ENCODE measurements at regions not wholly inside any gene's neighbourhood (a gene's known extent, or its start where the extent isn't known, plus 50 kb on each side); places are given as distances from the start of the nearest gene placed in this dataset.
A peak's percentile ranks its signal among the peaks of the same experiment; 100 is the strongest.

DNA sequence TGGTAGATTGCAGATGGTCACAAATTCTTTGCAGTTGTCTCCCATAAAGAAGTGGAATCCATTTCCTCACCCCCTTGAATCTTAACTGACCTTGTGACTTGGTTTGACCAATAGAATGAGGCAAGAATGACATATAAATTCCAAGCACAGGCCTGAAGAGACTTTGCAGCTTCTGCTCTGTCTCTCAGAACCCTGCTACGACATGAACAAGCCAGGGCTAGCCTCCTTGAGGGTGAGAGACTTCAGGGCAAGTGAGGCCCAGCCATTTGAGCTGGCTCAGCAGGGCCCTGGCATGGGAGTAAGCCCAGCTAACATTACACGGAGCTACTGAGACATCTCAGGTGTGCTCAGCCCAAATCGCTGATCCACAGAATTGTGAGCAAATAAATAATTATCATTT, 216.3 kb upstream of the MAN1A1 start:
- Histone ChIP-seq H3K27ac (no peak overlapping the region), H3K4me3 (no peak overlapping the region), H3K4me1 (replicated peaks in 1 of 2) (no peaks in the 10 kb centered on the region)
- ATAC-seq (replicated peaks in 6 of 8) = no peak
- WGBS, 10 experiments = 50 to 100% (median 70%) methylated on average over 1 to 3 of the region's 3 CpGs; no CpG with 5 or more reads in 3 of the 10 experiments
- in situ Hi-C loops (cut with MboI; ENCODE audit: low pct_unique_long_range_greater_than_20kb in 2 of 9, low sequenced_read_pairs in 9 of 9, unreplicated experiment in 9 of 9) = no loop called here

DNA sequence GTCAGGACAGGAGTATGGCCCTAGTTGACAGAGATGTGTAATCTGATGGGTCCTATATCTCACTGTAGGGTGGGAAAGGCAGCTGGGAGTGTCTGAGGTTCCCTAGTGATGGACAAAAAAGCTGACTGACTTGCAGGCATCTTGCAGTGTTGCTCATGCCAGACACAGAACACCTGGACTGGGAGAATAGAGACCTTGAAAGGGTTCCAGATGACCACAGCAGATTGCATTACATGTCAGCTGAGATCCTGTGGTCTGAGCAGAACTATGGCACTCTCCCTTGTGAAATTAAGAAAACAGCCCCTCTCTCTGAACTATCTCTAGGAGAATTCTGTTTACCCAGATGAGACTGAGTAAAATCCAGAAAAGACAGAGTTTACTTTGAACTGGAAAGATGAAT, 212.6 kb upstream of the MAN1A1 start:
- in situ Hi-C loops (cut with MboI; ENCODE audit: low pct_unique_long_range_greater_than_20kb in 2 of 9, low sequenced_read_pairs in 9 of 9, unreplicated experiment in 9 of 9) = no loop called here
- ATAC-seq (replicated peaks in 6 of 8) = no peak
- H3K4me3 ChIP-seq = no peak overlapping the region
- no peak overlapping the region for H3K27ac ChIP-seq
- H3K4me1 ChIP-seq (replicated peaks in 1 of 2) = no peaks in the 10 kb centered on the region

DNA sequence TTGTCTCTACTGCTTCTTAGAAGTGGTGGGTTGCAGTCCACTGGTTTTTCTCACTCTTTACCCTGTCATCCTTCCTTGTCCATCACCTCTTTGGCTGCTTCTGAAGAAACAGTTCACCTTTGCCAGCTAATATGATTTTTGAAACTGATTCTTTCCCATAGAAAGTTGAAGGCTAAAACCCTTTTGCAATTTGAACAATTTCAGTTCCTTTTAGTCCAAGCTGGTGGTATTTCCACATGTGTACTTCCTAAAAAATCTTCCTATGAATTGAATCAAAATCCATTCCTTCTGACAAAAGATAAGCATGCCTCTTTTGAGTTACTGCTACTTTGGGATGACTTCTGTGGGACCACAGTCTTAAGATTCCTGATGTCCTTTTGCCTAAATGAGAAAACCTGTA, 210.0 kb upstream of the MAN1A1 start:
- Histone ChIP-seq H3K27ac (no peak overlapping the region), H3K4me1 (replicated peaks in 1 of 2) (no peaks in the 10 kb centered on the region), H3K4me3 (no peak overlapping the region)
- ATAC-seq (replicated peaks in 6 of 8) = no peak
- in situ Hi-C loops (cut with MboI; ENCODE audit: low pct_unique_long_range_greater_than_20kb in 2 of 9, low sequenced_read_pairs in 9 of 9, unreplicated experiment in 9 of 9) = no loop called here

DNA sequence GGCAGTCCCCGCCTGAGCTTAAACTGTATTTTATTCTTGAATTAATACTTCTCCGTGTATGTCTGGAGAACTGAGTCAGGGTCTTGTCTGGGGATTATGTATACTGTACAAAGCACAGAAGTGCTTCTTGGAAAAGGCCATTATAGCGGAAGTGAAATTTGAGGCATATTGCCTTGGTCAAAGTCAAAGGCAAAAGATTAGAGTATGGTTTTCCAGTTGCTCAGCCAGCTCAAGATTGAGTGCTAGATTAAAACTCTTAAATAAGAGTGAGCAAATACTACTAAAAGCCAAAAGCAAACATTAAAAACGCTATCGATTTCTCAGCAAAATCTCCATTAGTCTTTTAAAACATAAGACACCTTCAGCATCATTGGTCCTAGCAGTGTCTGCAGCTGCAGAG, 207.7 kb upstream of the MAN1A1 start:
- no peaks in the 10 kb centered on the region for H3K4me1 ChIP-seq (replicated peaks in 1 of 2)
- H3K27ac ChIP-seq = no peak overlapping the region
- H3K4me3 ChIP-seq = no peak overlapping the region
- 84 to 100% (median 95%) methylated on average over 1 to 5 of the region's 5 CpGs for whole genome bisulfite sequencing, 10 experiments
- no peak for ATAC-seq (replicated peaks in 6 of 8)
- in situ Hi-C loops (cut with MboI; ENCODE audit: low pct_unique_long_range_greater_than_20kb in 2 of 9, low sequenced_read_pairs in 9 of 9, unreplicated experiment in 9 of 9) = no loop called here

DNA sequence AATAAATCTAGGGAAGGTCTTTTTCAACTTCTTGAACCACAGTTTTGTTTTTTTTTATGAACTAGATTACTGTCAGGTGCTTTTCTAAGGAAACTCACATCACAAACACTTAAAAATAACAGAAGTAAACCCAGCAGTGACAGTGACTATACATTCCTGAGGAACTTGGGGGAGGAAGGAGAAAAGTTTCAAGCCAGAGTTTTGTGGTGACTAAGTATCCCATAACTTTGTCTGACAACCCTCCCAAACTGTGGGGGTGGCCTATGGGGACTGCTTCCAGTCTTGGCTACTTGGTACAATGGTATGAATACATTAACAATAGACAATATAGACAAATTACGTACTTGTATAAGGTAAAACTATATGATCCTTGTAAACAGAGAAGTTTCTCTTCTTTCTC, 202.5 kb upstream of the MAN1A1 start:
- ATAC-seq (replicated peaks in 6 of 8) = no peak
- in situ Hi-C loops (cut with MboI; ENCODE audit: low pct_unique_long_range_greater_than_20kb in 2 of 9, low sequenced_read_pairs in 9 of 9, unreplicated experiment in 9 of 9) = no loop called here
- H3K4me3 ChIP-seq = no peak overlapping the region
- H3K4me1 ChIP-seq (replicated peaks in 1 of 2) = no peaks in the 10 kb centered on the region
- H3K27ac ChIP-seq = no peak overlapping the region
- 83 to 100% (median 100%) methylated on average over 1 of the region's 1 CpG; no CpG with 5 or more reads in 5 of the 10 experiments for WGBS, 10 experiments

DNA sequence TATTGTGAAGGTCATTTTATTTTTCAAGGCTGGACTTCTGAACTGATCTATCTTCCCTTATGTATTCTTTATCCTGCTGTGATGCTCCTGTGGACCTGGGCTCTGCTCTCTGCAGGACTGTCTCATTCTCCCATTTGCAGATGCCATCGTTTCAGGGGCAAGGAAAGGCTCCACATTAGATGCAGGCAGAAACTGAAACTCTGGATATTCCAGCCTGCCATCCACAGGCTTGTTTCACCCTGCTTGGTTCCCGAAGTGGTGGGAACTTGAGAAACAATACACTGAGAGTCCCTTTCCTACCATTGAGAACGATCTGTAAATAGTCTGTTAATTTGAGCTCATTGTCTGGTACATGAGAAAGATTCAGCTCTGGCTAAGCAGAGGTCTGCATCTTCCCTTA, 197.5 kb upstream of the MAN1A1 start:
- 44 to 92% (median 57%) methylated on average over 1 to 3 of the region's 3 CpGs; no CpG with 5 or more reads in 2 of the 10 experiments for WGBS, 10 experiments
- Histone ChIP-seq H3K27ac (no peak overlapping the region), H3K4me3 (no peak overlapping the region), H3K4me1 (replicated peaks in 1 of 2) (no peaks in the 10 kb centered on the region)
- ATAC-seq (replicated peaks in 6 of 8) = no peak
- in situ Hi-C loops (cut with MboI; ENCODE audit: low pct_unique_long_range_greater_than_20kb in 2 of 9, low sequenced_read_pairs in 9 of 9, unreplicated experiment in 9 of 9) = no loop called here

DNA sequence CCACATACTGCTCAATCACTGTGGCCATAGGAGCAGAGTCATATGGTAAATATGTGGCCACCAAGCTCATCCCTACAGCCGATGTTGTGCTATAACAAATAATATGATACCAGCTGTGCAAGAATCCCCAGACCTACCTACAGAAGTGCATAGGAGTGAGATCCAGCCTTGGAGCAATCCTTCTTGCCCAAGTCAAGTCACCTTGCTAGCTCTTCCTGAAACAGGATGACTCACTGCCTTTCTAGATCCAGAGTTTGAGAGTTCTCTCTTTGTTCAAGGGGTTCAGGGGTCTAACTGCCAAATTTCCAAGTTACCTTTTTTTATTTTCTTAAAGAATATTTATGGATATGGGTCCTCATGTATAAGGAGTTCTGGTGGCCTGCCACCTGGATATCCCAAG, 195.7 kb upstream of the MAN1A1 start:
- Histone ChIP-seq H3K27ac (no peak overlapping the region), H3K4me1 (replicated peaks in 1 of 2) (no peaks in the 10 kb centered on the region), H3K4me3 (no peak overlapping the region)
- in situ Hi-C loops (cut with MboI; ENCODE audit: low pct_unique_long_range_greater_than_20kb in 2 of 9, low sequenced_read_pairs in 9 of 9, unreplicated experiment in 9 of 9) = no loop called here
- WGBS, 10 experiments = 83 to 89% (median 86%) methylated on average over 1 of the region's 1 CpG; no CpG with 5 or more reads in 7 of the 10 experiments
- no peak for ATAC-seq (replicated peaks in 6 of 8)

DNA sequence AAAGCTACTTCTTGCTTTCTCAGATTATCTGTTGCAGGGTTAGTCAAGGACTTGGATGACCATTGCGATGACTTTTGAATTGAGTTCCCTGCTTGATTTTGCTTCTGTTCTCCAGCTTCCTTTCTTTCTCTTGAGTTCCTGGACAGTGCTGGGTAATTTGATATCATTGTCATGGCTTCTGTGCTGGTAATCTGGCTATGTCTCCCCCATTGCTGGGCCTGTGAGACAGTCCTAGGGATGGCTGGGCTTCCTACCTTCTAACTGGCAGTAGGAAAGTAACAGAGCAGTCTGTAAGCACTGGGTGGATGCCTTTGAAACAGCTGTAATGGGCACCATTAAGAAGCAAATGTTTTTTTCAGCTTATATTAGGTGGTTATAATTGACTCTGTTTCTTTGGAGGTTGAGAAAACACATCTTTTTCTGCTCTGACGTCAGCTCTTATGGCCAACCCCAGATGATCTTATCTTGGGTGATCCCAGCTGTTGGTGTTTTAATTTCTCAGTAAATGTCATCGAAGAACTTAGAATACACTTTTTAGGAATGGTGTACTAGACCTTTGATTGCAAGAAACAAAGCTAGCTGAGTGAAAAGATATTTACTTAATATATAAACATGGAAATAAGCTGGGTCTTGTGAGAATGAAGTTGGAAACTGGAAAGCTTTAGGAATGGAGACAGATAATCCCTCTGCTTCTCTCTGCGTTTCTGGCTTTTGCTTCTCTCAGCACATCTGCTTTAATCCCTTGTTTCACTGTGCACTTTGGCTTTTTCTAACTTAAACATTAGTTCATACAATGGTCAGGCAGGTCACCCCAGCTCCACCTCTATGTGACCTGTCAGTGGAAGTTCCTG, 195.0 kb upstream of the MAN1A1 start:
- in situ Hi-C loops (cut with MboI; ENCODE audit: low pct_unique_long_range_greater_than_20kb in 2 of 9, low sequenced_read_pairs in 9 of 9, unreplicated experiment in 9 of 9) = no loop called here
- Histone ChIP-seq H3K27ac (no peak overlapping the region), H3K4me1 (replicated peaks in 1 of 2) (no peaks in the 10 kb centered on the region), H3K4me3 (no peak overlapping the region)
- WGBS, 10 experiments = 60 to 91% (median 85%) methylated on average over 1 to 4 of the region's 4 CpGs
- no peak for ATAC-seq (replicated peaks in 6 of 8)

DNA sequence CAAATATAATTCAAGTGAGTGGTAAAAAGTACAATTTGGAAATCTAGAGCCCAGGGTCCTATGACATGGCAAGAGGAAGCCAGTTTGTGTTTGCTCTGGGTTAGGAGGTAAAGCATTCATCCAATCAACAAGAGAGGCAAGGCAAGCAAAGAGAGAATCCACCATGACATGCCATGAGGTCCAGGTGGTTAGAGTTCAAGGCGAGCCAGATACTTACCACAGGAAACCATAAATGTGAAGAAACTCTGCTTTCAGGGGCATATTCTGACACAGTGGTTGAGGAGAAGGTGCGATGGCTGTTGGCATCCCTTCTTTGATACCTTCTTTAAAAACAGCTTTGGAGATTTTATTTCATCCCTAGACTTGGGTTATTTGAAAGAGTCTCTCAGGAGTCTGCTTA, 193.8 kb upstream of the MAN1A1 start:
- no peak for ATAC-seq (replicated peaks in 6 of 8)
- 78 to 100% (median 94%) methylated on average over 1 to 2 of the region's 2 CpGs; no CpG with 5 or more reads in 1 of the 10 experiments for WGBS, 10 experiments
- Histone ChIP-seq H3K4me1 (replicated peaks in 1 of 2) (no peaks in the 10 kb centered on the region), H3K4me3 (no peak overlapping the region), H3K27ac (no peak overlapping the region)
- in situ Hi-C loops (cut with MboI; ENCODE audit: low pct_unique_long_range_greater_than_20kb in 2 of 9, low sequenced_read_pairs in 9 of 9, unreplicated experiment in 9 of 9) = no loop called here

DNA sequence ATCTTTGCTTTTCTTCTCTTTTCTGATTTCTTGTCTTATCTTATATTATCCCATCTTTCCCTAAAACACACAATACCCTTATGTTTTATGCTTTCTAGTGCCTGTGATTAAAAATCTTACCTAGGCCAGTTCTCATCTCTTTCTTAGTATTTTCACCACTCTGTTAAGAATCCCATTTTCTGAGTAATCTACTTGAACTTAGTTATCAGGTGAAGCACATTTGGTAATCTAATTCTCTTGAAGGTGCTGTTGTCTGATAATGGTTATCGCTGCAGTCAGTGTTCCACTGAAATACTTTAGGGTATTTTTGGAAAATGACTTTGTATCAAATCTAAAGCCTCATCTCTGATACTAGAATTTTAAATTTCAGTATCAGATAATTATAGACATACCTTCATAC, 192.5 kb upstream of the MAN1A1 start:
- WGBS, 10 experiments = 80 to 100% (median 100%) methylated on average over 1 of the region's 1 CpG; no CpG with 5 or more reads in 1 of the 10 experiments
- Histone ChIP-seq H3K4me3 (no peak overlapping the region), H3K27ac (no peak overlapping the region), H3K4me1 (replicated peaks in 1 of 2) (no peaks in the 10 kb centered on the region)
- no peak for ATAC-seq (replicated peaks in 6 of 8)
- in situ Hi-C loops (cut with MboI; ENCODE audit: low pct_unique_long_range_greater_than_20kb in 2 of 9, low sequenced_read_pairs in 9 of 9, unreplicated experiment in 9 of 9) = no loop called here

DNA sequence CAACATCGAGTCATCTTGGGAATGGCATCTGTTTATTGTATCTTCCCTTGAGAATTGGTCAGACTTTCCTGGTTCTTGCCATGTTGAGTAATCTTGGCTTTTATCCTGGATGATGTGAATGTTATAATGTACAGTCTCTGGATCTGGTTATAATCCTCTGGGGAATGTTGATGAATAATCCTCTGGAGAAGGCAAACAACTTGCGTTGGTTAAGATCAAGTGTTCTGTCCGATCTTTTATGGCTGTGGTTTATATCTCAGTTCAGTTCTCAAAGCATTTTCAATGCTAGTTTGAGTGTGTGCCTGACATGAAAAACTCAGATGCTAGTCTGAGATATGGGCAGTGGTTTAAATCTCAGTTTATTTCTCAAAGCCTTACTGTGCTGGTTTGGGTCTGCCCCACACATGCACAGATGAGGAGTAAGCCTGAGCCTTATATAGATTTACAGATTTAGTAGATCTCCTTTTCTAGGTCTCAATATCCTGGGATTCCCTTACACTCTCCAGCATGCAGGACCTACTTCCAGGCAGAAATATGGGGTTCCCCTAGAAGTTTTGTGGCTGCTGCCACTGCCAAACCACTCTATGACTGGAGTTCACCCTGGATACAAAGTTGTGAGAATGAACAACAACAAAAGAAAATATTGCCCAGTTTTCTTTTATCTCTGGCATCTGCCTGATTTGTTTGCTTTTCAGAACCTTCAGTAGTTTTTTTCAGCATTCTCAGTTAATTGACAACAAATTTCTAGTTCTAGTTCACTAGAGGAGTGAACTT, 191.8 kb upstream of the MAN1A1 start:
- H3K4me1 ChIP-seq (replicated peaks in 1 of 2) = no peaks in the 10 kb centered on the region
- no peak overlapping the region for H3K27ac ChIP-seq
- 0 to 100% (median 71%) methylated on average over 1 to 3 of the region's 3 CpGs for WGBS, 10 experiments
- peak in 3 of 8 experiments; percentile 14 to 92 (median 89) for ATAC-seq (replicated peaks in 6 of 8)
- H3K4me3 ChIP-seq = no peak overlapping the region
- in situ Hi-C loops (cut with MboI; ENCODE audit: low pct_unique_long_range_greater_than_20kb in 2 of 9, low sequenced_read_pairs in 9 of 9, unreplicated experiment in 9 of 9) = no loop called here

DNA sequence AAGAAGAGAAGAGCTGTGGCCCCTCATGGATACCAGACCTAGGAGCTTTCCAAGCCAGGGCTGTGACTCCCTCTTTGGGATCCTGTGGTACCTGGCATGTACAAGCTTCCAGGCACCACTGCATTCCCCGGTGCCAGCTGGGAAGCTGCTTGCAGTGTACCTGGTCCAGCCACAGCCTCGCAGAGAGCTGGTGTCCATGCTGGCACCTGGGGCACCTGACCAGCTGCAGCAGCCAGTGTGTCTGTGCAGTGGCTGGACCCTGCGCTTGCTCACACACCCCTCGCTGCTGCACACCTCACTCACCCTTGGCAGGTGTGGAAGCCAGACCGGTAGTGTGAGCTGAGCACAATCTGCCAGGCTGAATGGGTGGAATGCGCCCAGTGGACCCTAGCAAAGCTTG, 190.9 kb upstream of the MAN1A1 start:
- Histone ChIP-seq H3K4me1 (replicated peaks in 1 of 2) (no peaks in the 10 kb centered on the region), H3K27ac (no peak overlapping the region), H3K4me3 (no peak overlapping the region)
- 96 to 100% (median 100%) methylated on average over 1 to 3 of the region's 6 CpGs; no CpG with 5 or more reads in 5 of the 10 experiments for WGBS, 10 experiments
- ATAC-seq (replicated peaks in 6 of 8) = no peak
- in situ Hi-C loops (cut with MboI; ENCODE audit: low pct_unique_long_range_greater_than_20kb in 2 of 9, low sequenced_read_pairs in 9 of 9, unreplicated experiment in 9 of 9) = no loop called here

DNA sequence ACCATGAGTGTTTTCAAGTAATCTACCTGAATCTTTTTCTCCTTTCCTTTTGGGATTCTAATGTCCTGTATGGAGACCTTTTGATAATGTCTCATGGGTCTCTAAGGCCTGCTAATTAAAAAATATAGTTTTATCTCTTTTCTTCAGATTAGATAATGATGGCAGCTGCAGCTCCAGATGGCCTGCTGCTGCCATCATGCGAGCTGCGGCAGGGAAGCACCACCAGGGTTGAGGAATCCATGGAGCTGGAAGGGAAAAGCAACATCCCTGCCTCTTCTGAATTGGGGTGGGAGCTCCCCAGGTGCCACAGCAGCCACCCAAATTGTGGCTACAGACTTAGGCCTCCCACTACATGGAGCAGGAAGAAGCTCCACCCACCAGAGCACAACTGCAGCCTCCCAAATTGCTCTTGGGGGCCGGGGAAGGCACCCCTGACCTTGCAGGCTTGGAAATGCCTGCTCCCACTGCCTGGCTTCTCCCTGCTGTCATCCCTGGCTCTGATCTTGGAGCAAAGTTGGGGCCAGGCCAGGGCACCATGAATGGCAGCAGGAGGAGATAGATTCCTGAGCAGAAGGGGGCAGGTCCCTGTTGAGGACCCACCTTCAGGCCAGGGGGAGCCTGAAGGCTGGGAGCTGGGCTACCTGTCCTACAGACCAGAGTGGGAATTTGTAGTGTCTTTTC, 189.6 kb upstream of the MAN1A1 start:
- in situ Hi-C loops (cut with MboI; ENCODE audit: low pct_unique_long_range_greater_than_20kb in 2 of 9, low sequenced_read_pairs in 9 of 9, unreplicated experiment in 9 of 9) = no loop called here

More for the DNA sequence above, 189.6 kb upstream of the MAN1A1 start:
- Histone ChIP-seq H3K27ac (no peak overlapping the region), H3K4me3 (no peak overlapping the region), H3K4me1 (replicated peaks in 1 of 2) (no peaks in the 10 kb centered on the region)
- ATAC-seq (replicated peaks in 6 of 8) = no peak
- WGBS, 10 experiments = 58 to 100% (median 83%) methylated on average over 1 to 3 of the region's 3 CpGs; no CpG with 5 or more reads in 3 of the 10 experiments

Data from motor neuron (in vitro differentiated cells).